GM23248 (cell line): ENCODE measurements at regions not wholly inside any gene's neighbourhood (a gene's known extent, or its start where the extent isn't known, plus 50 kb on each side); places are given as distances from the start of the nearest gene placed in this dataset.

Source experiments
- EZH2 ChIP-seq: fragments of 200-600 bp; sonication (generic); IDR thresholded peaks from 2 replicates; pipeline ENCODE4 v1.6.1; 2018; ENCODE audit warnings: antibody characterized with exemption, mild to moderate bottlenecking; ENCODE audit not compliant: insufficient read depth, poor library complexity, severe bottlenecking
- EZH2phosphoT487 ChIP-seq: fragments of 200-600 bp; sonication (generic); IDR thresholded peaks from 2 replicates; pipeline ENCODE4 v1.6.1; 2018; ENCODE audit warnings: antibody characterized with exemption, moderate library complexity, mild to moderate bottlenecking, low read depth; ENCODE audit not compliant: insufficient read depth

DNA sequence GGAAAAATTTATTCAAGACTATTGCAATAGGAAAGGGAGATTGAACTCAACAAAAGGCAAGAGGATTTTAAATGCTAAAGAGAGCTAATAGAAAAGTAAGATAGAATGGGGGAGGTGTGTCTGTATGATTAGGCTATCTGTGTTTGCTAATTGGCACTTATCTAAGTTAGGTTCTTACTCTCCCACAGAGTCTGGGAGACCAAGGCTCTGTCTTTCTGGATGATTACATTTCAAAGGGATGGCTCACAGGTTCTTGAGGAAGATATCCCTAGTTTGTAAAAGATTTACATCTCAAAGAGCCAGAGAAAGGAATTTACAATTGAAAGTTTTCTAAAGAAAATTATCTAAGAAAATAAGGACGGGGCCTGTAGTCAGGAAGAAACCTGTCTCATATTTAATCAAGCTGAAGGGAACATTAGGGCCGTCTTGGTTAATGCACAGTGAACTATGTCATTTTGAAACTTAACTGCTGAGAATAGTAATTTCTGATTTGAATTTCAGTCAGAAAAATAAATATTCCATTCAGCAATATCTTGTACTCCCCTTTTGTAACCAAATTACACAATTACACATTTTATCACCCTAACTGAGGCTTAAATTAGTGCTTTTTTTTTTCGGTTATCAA lies 75.8 kb downstream of the MAGEB10 start:
- TF ChIP-seq EZH2 (no peak), EZH2phosphoT487 (no peak)
